ENCODE measurements at regions not wholly inside any gene's neighbourhood (a gene's known extent, or its start where the extent isn't known, plus 50 kb on each side); places are given as distances from the start of the nearest gene placed in this dataset.

- TF ChIP-seq CTCF (IDR thresholded peaks at IDR 0.05): no peak
- TF ChIP-seq EZH2 (IDR thresholded peaks at IDR 0.05; ENCODE audit: borderline replicate concordance, insufficient read depth, low read depth, low read length, poor library complexity, severe bottlenecking): no peak
These were observed 83.8 kb upstream of the DPH6 start for GRCh38 chr15:35629766-35630165.
